Neural cell (in vitro differentiated cells): ENCODE measurements at regions not wholly inside any gene's neighbourhood (a gene's known extent, or its start where the extent isn't known, plus 50 kb on each side); places are given as distances from the start of the nearest gene placed in this dataset.

Experiments used
- CTCF ChIP-seq: fragments of 450-650 bp; IDR thresholded peaks from 2 replicates; pipeline ENCODE4 v1.5.1; 2014; ENCODE audit warnings: antibody characterized with exemption, mild to moderate bottlenecking, moderate library complexity; ENCODE audit not compliant: poor library complexity, severe bottlenecking
- EP300 ChIP-seq: fragments of 450-650 bp; conservative IDR thresholded peaks from 2 replicates; pipeline ENCODE4 v1.6.1; 2014; ENCODE audit warnings: antibody characterized with exemption, mild to moderate bottlenecking, moderate library complexity; ENCODE audit not compliant: poor library complexity, severe bottlenecking
- EZH2 ChIP-seq: fragments of 200-600, 300-800 bp; shearing (Covaris generic), sonication (generic); IDR thresholded peaks from 2 replicates; pipeline ENCODE4 v1.6.1; 2014; ENCODE audit warnings: antibody characterized with exemption, low read length, borderline replicate concordance, mild to moderate bottlenecking; ENCODE audit not compliant: insufficient read depth, poor library complexity, severe bottlenecking
- MXI1 ChIP-seq: fragments of 450-650 bp; conservative IDR thresholded peaks from 2 replicates; pipeline ENCODE4 v1.6.1; 2014; ENCODE audit warnings: antibody characterized with exemption, mild to moderate bottlenecking; ENCODE audit not compliant: poor library complexity, severe bottlenecking
- POLR2AphosphoS5 ChIP-seq: IDR thresholded peaks from 2 replicates; pipeline ENCODE4 v1.6.1; 2012
- REST ChIP-seq: IDR thresholded peaks from 2 replicates; pipeline ENCODE4 v1.6.1; 2012; ENCODE audit warnings: borderline replicate concordance
- SMC3 ChIP-seq: fragments of 450-650 bp; conservative IDR thresholded peaks from 2 replicates; pipeline ENCODE4 v1.6.1; 2014; ENCODE audit warnings: antibody characterized with exemption, mild to moderate bottlenecking, moderate library complexity; ENCODE audit not compliant: poor library complexity

GRCh38 chr12:124645530-124646244 lies 78.3 kb upstream of the NCOR2 start:
- TF ChIP-seq CTCF (no peak), MXI1 (no peak), EP300 (no peak), POLR2AphosphoS5 (no peak), EZH2 (no peak), REST (no peak), SMC3 (no peak)
